GM12872 (cell line): ENCODE measurements at regions not wholly inside any gene's neighbourhood (a gene's known extent, or its start where the extent isn't known, plus 50 kb on each side); places are given as distances from the start of the nearest gene placed in this dataset.

Experiments
- CTCF ChIP-seq: IDR thresholded peaks from 3 replicates; pipeline ENCODE4 v1.5.1; 2011; ENCODE audit warnings: low read depth, mild to moderate bottlenecking, low read length, moderate library complexity; ENCODE audit not compliant: insufficient read depth

- TF ChIP-seq CTCF, result no peak
Observed at GRCh38 chr11:82458147-82458546, 275.5 kb downstream of the FAM181B start.

- no peak for TF ChIP-seq CTCF
Observed at GRCh38 chr11:82450996-82451395, 282.7 kb downstream of the FAM181B start.

- TF ChIP-seq CTCF, result no peak
Observed at GRCh38 chr11:82406611-82407010, 327.1 kb downstream of the FAM181B start.

- TF ChIP-seq CTCF, result no peak
Observed at GRCh38 chr11:82405421-82405820, 328.2 kb downstream of the FAM181B start.

- TF ChIP-seq CTCF, result no peak
Observed at GRCh38 chr11:82404981-82405380, 328.7 kb downstream of the FAM181B start.

GRCh38 chr11:82403640-82404305, 329.9 kb downstream of the FAM181B start:
- no peak for TF ChIP-seq CTCF

GRCh38 chr11:82398300-82398815, 335.3 kb downstream of the FAM181B start:
- TF ChIP-seq CTCF, result no peak
